Activated CD8-positive, alpha-beta T cell treated with anti-CD3 and anti-CD28 coated beads, Interleukin-2, amount 10 ng/mL, durations not matched to agents 7 days and 5 days (primary cell): ENCODE measurements at regions not wholly inside any gene's neighbourhood (a gene's known extent, or its start where the extent isn't known, plus 50 kb on each side); places are given as distances from the start of the nearest gene placed in this dataset.
A peak's percentile ranks its signal among the peaks of the same experiment; 100 is the strongest.
"Not testable (repeated sequence)": the region's sequence is repeated elsewhere in the genome, so short reads cannot be mapped to it uniquely, and the experiment has no call there.

Experiments
- ATAC-seq: fragments of 150-1000 bp; cut with Tn5 transposase; one replicate; pipeline ENCODE4 v1.10.0; 2021; ENCODE audit warnings: moderate library complexity
- CTCF ChIA-PET: fragments of 350-600 bp; sonication (Branson Sonifier 250); formaldehyde crosslinking; loops from one replicate; lab custom pipeline; 2021; ENCODE audit warnings: antibody characterized with exemption; lab: Charles Lee
- POLR2A ChIA-PET: fragments of 350-600 bp; sonication (Branson Sonifier 250); formaldehyde crosslinking; loops from one replicate; lab custom pipeline; 2021; ENCODE audit warnings: antibody characterized with exemption; lab: Charles Lee
- DNase-seq: peaks from one replicate; pipeline ENCODE4 v3.0.0-alpha.2; 2020
- H3K27ac Mint-ChIP-seq: one replicate; pipeline ENCODE4 v1.8.0; 2021; ENCODE audit warnings: mild to moderate bottlenecking, mixed read lengths
- H3K27me3 Mint-ChIP-seq: one replicate; pipeline ENCODE4 v1.8.0; 2021; ENCODE audit warnings: low read depth, mixed read lengths
- H3K36me3 Mint-ChIP-seq: one replicate; pipeline ENCODE4 v1.8.0; 2021; ENCODE audit warnings: low read depth, mixed read lengths
- H3K4me1 Mint-ChIP-seq: one replicate; pipeline ENCODE4 v1.8.0; 2021; ENCODE audit warnings: low read depth, mixed read lengths
- H3K4me3 Mint-ChIP-seq: one replicate; pipeline ENCODE4 v1.8.0; 2021; ENCODE audit warnings: mild to moderate bottlenecking, mixed read lengths
- H3K9me3 Mint-ChIP-seq: one replicate; pipeline ENCODE4 v1.8.0; 2022; ENCODE audit warnings: mixed read lengths; ENCODE audit not compliant: insufficient read depth

GRCh38 chr12:124157406-124157805 is 137.5 kb upstream of the RFLNA start:
- Mint-ChIP-seq H3K36me3 (no peaks in the 10 kb centered on the region), H3K9me3 (no peaks in the 10 kb centered on the region), H3K4me1 (no peaks in the 10 kb centered on the region), H3K4me3 (no peak overlapping the region), H3K27ac (no peak overlapping the region), H3K27me3 (no peaks in the 10 kb centered on the region)
- ChIA-PET CTCF (no interaction called here), POLR2A (no interaction called here)
- DNase-seq (no peak), ATAC-seq (no peak)

GRCh38 chr12:124159655-124160054 is 135.2 kb upstream of the RFLNA start:
- POLR2A ChIA-PET: no interaction called here
- Mint-ChIP-seq H3K27me3 (no peaks in the 10 kb centered on the region), H3K27ac (no peak overlapping the region), H3K36me3 (peaks cover 2% of the 10 kb centered on the region), H3K4me3 (no peak overlapping the region), H3K4me1 (no peaks in the 10 kb centered on the region), H3K9me3 (no peaks in the 10 kb centered on the region)
- DNase-seq: no peak
- CTCF ChIA-PET: no interaction called here
- no peak for ATAC-seq

- no peak for DNase-seq
- Mint-ChIP-seq H3K36me3 (peaks cover 2% of the 10 kb centered on the region), H3K27me3 (no peaks in the 10 kb centered on the region), H3K27ac (no peak overlapping the region), H3K9me3 (no peaks in the 10 kb centered on the region), H3K4me3 (no peak overlapping the region), H3K4me1 (no peaks in the 10 kb centered on the region)
- POLR2A ChIA-PET: no interaction called here
- CTCF ChIA-PET: no interaction called here
- ATAC-seq: no peak
Measured at GRCh38 chr12:124160097-124160756, 134.7 kb upstream of the RFLNA start.

- CTCF ChIA-PET: interaction anchor here (0.7 kb wide), 1 partner anchor 161 kb away, joined by 3 read pairs; no protein-coding TSS in a partner anchor
Measured at GRCh38 chr12:124161402-124161801, 133.5 kb upstream of the RFLNA start.

GRCh38 chr12:124162151-124163110 is 132.5 kb upstream of the RFLNA start:
- ATAC-seq: peak; percentile 39
- no peaks in the 10 kb centered on the region for H3K9me3 Mint-ChIP-seq
- DNase-seq: peak; percentile 26
- no peak overlapping the region for H3K4me3 Mint-ChIP-seq
- H3K4me1 Mint-ChIP-seq: no peaks in the 10 kb centered on the region
- ChIA-PET POLR2A (no interaction called here), CTCF (interaction anchor here (0.7 kb wide), 1 partner anchor 160 kb away, joined by 3 read pairs; no protein-coding TSS in a partner anchor)
- peaks cover 2% of the 10 kb centered on the region for H3K36me3 Mint-ChIP-seq
- H3K27me3 Mint-ChIP-seq: peaks cover 1% of the 10 kb centered on the region
- no peak overlapping the region for H3K27ac Mint-ChIP-seq

More at GRCh38 chr12:124161402-124161801, 133.5 kb upstream of the RFLNA start:
- DNase-seq, POLR2A ChIA-PET, H3K4me1 Mint-ChIP-seq, H3K27me3 Mint-ChIP-seq, H3K36me3 Mint-ChIP-seq, H3K27ac Mint-ChIP-seq, H3K4me3 Mint-ChIP-seq, H3K9me3 Mint-ChIP-seq, ATAC-seq: not testable (repeated sequence)

- no peaks in the 10 kb centered on the region for H3K9me3 Mint-ChIP-seq
- ATAC-seq (no peak), DNase-seq (peak; percentile 20)
- peaks cover 2% of the 10 kb centered on the region for H3K36me3 Mint-ChIP-seq
- H3K27me3 Mint-ChIP-seq: peaks cover 1% of the 10 kb centered on the region
- CTCF ChIA-PET: interaction anchor here (0.6 kb wide), 1 partner anchor 484 kb away, joined by 3 read pairs; no protein-coding TSS in a partner anchor
- no peak overlapping the region for H3K27ac Mint-ChIP-seq
- POLR2A ChIA-PET: no interaction called here
- no peaks in the 10 kb centered on the region for H3K4me1 Mint-ChIP-seq
- H3K4me3 Mint-ChIP-seq: no peak overlapping the region
Measured at GRCh38 chr12:124165695-124166094, 129.2 kb upstream of the RFLNA start.

GRCh38 chr12:124167141-124167540 is 127.8 kb upstream of the RFLNA start:
- POLR2A ChIA-PET: no interaction called here
- H3K27ac Mint-ChIP-seq: no peak overlapping the region
- CTCF ChIA-PET: no interaction called here
- DNase-seq: no peak
- no peaks in the 10 kb centered on the region for H3K9me3 Mint-ChIP-seq
- H3K4me3 Mint-ChIP-seq: no peak overlapping the region
- no peaks in the 10 kb centered on the region for H3K4me1 Mint-ChIP-seq
- ATAC-seq: no peak
- H3K36me3 Mint-ChIP-seq: peaks cover 2% of the 10 kb centered on the region
- peaks cover 1% of the 10 kb centered on the region for H3K27me3 Mint-ChIP-seq

- CTCF ChIA-PET: no interaction called here
- DNase-seq: no peak
- POLR2A ChIA-PET: no interaction called here
- H3K27me3 Mint-ChIP-seq: peaks cover 1% of the 10 kb centered on the region
- no peaks in the 10 kb centered on the region for H3K9me3 Mint-ChIP-seq
- H3K27ac Mint-ChIP-seq: no peak overlapping the region
- no peak for ATAC-seq
- no peaks in the 10 kb centered on the region for H3K4me1 Mint-ChIP-seq
- peaks cover 2% of the 10 kb centered on the region for H3K36me3 Mint-ChIP-seq
- H3K4me3 Mint-ChIP-seq: no peak overlapping the region
Measured at GRCh38 chr12:124168016-124168786, 126.7 kb upstream of the RFLNA start.

GRCh38 chr12:124169577-124170284 is 125.2 kb upstream of the RFLNA start:
- no peaks in the 10 kb centered on the region for H3K4me1 Mint-ChIP-seq
- no peaks in the 10 kb centered on the region for H3K9me3 Mint-ChIP-seq
- ATAC-seq (no peak), DNase-seq (no peak)
- no peak overlapping the region for H3K27ac Mint-ChIP-seq
- ChIA-PET CTCF (no interaction called here), POLR2A (no interaction called here)
- H3K4me3 Mint-ChIP-seq: no peak overlapping the region
- H3K27me3 Mint-ChIP-seq: peaks cover 1% of the 10 kb centered on the region
- H3K36me3 Mint-ChIP-seq: no peaks in the 10 kb centered on the region

GRCh38 chr12:124170760-124171159 is 124.1 kb upstream of the RFLNA start:
- H3K36me3 Mint-ChIP-seq: no peaks in the 10 kb centered on the region
- H3K27ac Mint-ChIP-seq: no peak overlapping the region
- H3K4me3 Mint-ChIP-seq: no peak overlapping the region
- no peak for DNase-seq
- no peaks in the 10 kb centered on the region for H3K27me3 Mint-ChIP-seq
- ChIA-PET POLR2A (no interaction called here), CTCF (no interaction called here)
- ATAC-seq: no peak
- H3K4me1 Mint-ChIP-seq: no peaks in the 10 kb centered on the region
- no peaks in the 10 kb centered on the region for H3K9me3 Mint-ChIP-seq

GRCh38 chr12:124171231-124171979 is 123.5 kb upstream of the RFLNA start:
- no peak for DNase-seq
- no peaks in the 10 kb centered on the region for H3K9me3 Mint-ChIP-seq

More at GRCh38 chr12:124171231-124171979, 123.5 kb upstream of the RFLNA start:
- POLR2A ChIA-PET: no interaction called here
- no peak for ATAC-seq
- no peaks in the 10 kb centered on the region for H3K27me3 Mint-ChIP-seq
- H3K4me1 Mint-ChIP-seq: no peaks in the 10 kb centered on the region
- no peak overlapping the region for H3K27ac Mint-ChIP-seq
- CTCF ChIA-PET: no interaction called here
- no peaks in the 10 kb centered on the region for H3K36me3 Mint-ChIP-seq
- no peak overlapping the region for H3K4me3 Mint-ChIP-seq
